ENCODE measurements at regions not wholly inside any gene's neighbourhood (a gene's known extent, or its start where the extent isn't known, plus 50 kb on each side); places are given as distances from the start of the nearest gene placed in this dataset.

DNA sequence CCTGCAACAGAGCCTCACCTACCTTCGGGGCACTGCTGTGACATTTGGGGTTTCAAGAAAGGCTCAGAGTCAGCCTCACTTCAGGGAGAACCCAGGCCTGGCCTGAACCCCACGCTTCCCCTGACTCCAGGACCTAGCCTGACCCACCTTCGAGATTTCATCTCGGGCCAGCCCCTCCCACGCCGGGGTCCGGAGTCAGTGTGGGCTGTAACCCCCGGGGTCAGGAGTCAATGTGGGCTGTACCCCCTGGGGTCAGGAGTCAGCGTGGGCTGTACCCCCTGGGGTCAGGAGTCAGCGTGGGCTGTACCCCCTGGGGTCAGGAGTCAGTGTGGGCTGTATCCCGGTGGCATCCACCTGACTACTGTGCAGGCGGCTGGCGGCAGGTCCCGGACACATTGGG is 183.0 kb upstream of the RAB4A start:
- TF ChIP-seq HNF4A (conservative IDR thresholded peaks at IDR 0.05), result no peak
- TF ChIP-seq, protein P1, sequence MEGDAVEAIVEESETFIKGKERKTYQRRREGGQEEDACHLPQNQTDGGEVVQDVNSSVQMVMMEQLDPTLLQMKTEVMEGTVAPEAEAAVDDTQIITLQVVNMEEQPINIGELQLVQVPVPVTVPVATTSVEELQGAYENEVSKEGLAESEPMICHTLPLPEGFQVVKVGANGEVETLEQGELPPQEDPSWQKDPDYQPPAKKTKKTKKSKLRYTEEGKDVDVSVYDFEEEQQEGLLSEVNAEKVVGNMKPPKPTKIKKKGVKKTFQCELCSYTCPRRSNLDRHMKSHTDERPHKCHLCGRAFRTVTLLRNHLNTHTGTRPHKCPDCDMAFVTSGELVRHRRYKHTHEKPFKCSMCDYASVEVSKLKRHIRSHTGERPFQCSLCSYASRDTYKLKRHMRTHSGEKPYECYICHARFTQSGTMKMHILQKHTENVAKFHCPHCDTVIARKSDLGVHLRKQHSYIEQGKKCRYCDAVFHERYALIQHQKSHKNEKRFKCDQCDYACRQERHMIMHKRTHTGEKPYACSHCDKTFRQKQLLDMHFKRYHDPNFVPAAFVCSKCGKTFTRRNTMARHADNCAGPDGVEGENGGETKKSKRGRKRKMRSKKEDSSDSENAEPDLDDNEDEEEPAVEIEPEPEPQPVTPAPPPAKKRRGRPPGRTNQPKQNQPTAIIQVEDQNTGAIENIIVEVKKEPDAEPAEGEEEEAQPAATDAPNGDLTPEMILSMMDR (IDR thresholded peaks at IDR 0.05; ENCODE audit: low read depth, low read length, missing input control), result no peak
- TF ChIP-seq YY1 (IDR thresholded peaks at IDR 0.05), result no peak
- no peak for TF ChIP-seq RXRA (IDR thresholded peaks at IDR 0.05)
- no peak for TF ChIP-seq NR2F2 (IDR thresholded peaks at IDR 0.05)
- no peak for TF ChIP-seq TAF1 (conservative IDR thresholded peaks at IDR 0.05)
- TF ChIP-seq, protein P2, sequence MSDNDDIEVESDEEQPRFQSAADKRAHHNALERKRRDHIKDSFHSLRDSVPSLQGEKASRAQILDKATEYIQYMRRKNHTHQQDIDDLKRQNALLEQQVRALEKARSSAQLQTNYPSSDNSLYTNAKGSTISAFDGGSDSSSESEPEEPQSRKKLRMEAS (IDR thresholded peaks at IDR 0.05), result no peak
- TF ChIP-seq RAD21 (IDR thresholded peaks at IDR 0.05), result no peak
- TF ChIP-seq, protein P3, sequence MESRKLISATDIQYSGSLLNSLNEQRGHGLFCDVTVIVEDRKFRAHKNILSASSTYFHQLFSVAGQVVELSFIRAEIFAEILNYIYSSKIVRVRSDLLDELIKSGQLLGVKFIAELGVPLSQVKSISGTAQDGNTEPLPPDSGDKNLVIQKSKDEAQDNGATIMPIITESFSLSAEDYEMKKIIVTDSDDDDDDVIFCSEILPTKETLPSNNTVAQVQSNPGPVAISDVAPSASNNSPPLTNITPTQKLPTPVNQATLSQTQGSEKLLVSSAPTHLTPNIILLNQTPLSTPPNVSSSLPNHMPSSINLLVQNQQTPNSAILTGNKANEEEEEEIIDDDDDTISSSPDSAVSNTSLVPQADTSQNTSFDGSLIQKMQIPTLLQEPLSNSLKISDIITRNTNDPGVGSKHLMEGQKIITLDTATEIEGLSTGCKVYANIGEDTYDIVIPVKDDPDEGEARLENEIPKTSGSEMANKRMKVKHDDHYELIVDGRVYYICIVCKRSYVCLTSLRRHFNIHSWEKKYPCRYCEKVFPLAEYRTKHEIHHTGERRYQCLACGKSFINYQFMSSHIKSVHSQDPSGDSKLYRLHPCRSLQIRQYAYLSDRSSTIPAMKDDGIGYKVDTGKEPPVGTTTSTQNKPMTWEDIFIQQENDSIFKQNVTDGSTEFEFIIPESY (IDR thresholded peaks at IDR 0.05), result no peak
- TF ChIP-seq GABPA (IDR thresholded peaks at IDR 0.05 in 1 of 2, conservative IDR thresholded peaks at IDR 0.05 in 1 of 2), result no peak
- TF ChIP-seq FOXA2 (IDR thresholded peaks at IDR 0.05), result no peak
- TF ChIP-seq FOXA1 (IDR thresholded peaks at IDR 0.05), result no peak
- TF ChIP-seq, protein P4, sequence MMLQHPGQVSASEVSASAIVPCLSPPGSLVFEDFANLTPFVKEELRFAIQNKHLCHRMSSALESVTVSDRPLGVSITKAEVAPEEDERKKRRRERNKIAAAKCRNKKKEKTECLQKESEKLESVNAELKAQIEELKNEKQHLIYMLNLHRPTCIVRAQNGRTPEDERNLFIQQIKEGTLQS (IDR thresholded peaks at IDR 0.05), result no peak
- no peak for TF ChIP-seq EGR1 (IDR thresholded peaks at IDR 0.05; ENCODE audit: low read depth in 2 of 2)
- Histone ChIP-seq H3K4me1 (ENCODE audit: control insufficient read depth in 4 of 4, insufficient read depth in 4 of 4, low read length in 3 of 4) (peaks cover 2 to 8% (median 7%) of the 10 kb centered on the region in 4 donors), H3K27ac (ENCODE audit: low read depth in 1 of 2, low read length in 2 of 2) (no peak overlapping the region), H3K9ac (ENCODE audit: low read depth in 1 of 2, low read length in 2 of 2) (no peak overlapping the region), H3K4me3 (ENCODE audit: low read depth in 1 of 3, low read length in 3 of 3) (no peak overlapping the region), H3K9me3 (ENCODE audit: control insufficient read depth in 4 of 4, low read length in 3 of 4) (peaks cover 0 to under 1% (median 0%) of the 10 kb centered on the region in 4 donors), H3K27me3 (ENCODE audit: control insufficient read depth in 4 of 4, insufficient read depth in 4 of 4, low read length in 3 of 4) (no peaks in the 10 kb centered on the region), H3K36me3 (ENCODE audit: control insufficient read depth in 4 of 4, insufficient read depth in 3 of 4, low read depth in 1 of 4, low read length in 3 of 4) (no peaks in the 10 kb centered on the region)
- 90% methylated on average over 14 of the region's 14 CpGs for WGBS
- no peak for DNase-seq (ENCODE audit: low spot score)

DNA sequence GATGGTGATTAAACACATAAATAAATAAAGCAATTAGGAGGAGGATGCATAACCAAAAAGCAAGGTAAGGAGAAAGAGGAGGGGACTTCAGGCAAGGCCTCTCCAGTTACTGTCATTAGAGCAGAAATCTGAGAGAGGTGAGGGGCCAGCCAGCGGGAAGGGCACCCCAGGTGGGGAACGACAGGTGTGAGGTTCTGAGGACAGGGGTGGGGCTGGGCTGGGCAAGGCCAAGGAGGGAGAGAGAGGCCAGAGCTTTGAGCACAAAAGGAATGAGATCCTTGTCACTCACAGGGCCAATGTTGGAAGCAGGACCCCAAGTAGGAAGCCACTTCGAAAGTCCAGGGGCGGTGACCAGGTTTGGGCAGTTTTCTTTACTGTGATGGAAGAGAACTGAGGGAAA is 182.2 kb upstream of the RAB4A start:
- no peaks in the 10 kb centered on the region for H3K36me3 ChIP-seq (ENCODE audit: control insufficient read depth in 4 of 4, insufficient read depth in 3 of 4, low read depth in 1 of 4, low read length in 3 of 4)
- H3K9me3 ChIP-seq (ENCODE audit: control insufficient read depth in 4 of 4, low read length in 3 of 4), result no peaks in the 10 kb centered on the region
- no peak for DNase-seq (ENCODE audit: low spot score)
- no peak overlapping the region for H3K9ac ChIP-seq (ENCODE audit: low read depth in 1 of 2, low read length in 2 of 2)
- H3K4me1 ChIP-seq (ENCODE audit: control insufficient read depth in 4 of 4, insufficient read depth in 4 of 4, low read length in 3 of 4), result peaks cover 2 to 8% (median 7%) of the 10 kb centered on the region in 4 donors
- no peaks in the 10 kb centered on the region for H3K27me3 ChIP-seq (ENCODE audit: control insufficient read depth in 4 of 4, insufficient read depth in 4 of 4, low read length in 3 of 4)
- TF ChIP-seq TAF1 (conservative IDR thresholded peaks at IDR 0.05) (no peak), YY1 (IDR thresholded peaks at IDR 0.05) (no peak), HNF4A (conservative IDR thresholded peaks at IDR 0.05) (no peak), SP1 (IDR thresholded peaks at IDR 0.05) (no peak), RXRA (IDR thresholded peaks at IDR 0.05) (no peak), FOXA1 (IDR thresholded peaks at IDR 0.05) (no peak)
- TF ChIP-seq, protein P2 (IDR thresholded peaks at IDR 0.05), result no peak
- TF ChIP-seq, protein P3 (IDR thresholded peaks at IDR 0.05), result no peak
- TF ChIP-seq, protein P5, sequence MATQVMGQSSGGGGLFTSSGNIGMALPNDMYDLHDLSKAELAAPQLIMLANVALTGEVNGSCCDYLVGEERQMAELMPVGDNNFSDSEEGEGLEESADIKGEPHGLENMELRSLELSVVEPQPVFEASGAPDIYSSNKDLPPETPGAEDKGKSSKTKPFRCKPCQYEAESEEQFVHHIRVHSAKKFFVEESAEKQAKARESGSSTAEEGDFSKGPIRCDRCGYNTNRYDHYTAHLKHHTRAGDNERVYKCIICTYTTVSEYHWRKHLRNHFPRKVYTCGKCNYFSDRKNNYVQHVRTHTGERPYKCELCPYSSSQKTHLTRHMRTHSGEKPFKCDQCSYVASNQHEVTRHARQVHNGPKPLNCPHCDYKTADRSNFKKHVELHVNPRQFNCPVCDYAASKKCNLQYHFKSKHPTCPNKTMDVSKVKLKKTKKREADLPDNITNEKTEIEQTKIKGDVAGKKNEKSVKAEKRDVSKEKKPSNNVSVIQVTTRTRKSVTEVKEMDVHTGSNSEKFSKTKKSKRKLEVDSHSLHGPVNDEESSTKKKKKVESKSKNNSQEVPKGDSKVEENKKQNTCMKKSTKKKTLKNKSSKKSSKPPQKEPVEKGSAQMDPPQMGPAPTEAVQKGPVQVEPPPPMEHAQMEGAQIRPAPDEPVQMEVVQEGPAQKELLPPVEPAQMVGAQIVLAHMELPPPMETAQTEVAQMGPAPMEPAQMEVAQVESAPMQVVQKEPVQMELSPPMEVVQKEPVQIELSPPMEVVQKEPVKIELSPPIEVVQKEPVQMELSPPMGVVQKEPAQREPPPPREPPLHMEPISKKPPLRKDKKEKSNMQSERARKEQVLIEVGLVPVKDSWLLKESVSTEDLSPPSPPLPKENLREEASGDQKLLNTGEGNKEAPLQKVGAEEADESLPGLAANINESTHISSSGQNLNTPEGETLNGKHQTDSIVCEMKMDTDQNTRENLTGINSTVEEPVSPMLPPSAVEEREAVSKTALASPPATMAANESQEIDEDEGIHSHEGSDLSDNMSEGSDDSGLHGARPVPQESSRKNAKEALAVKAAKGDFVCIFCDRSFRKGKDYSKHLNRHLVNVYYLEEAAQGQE (IDR thresholded peaks at IDR 0.05), result no peak
- TF ChIP-seq, protein P4 (IDR thresholded peaks at IDR 0.05), result no peak
- 95% methylated on average over 4 of the region's 4 CpGs for WGBS
- H3K4me3 ChIP-seq (ENCODE audit: low read depth in 1 of 3, low read length in 3 of 3), result no peak overlapping the region
- H3K27ac ChIP-seq (ENCODE audit: low read depth in 1 of 2, low read length in 2 of 2), result no peak overlapping the region

Data from liver (tissue), 8 donors.